HepG2 (cell line): ENCODE measurements at regions not wholly inside any gene's neighbourhood (a gene's known extent, or its start where the extent isn't known, plus 50 kb on each side); places are given as distances from the start of the nearest gene placed in this dataset.

Source experiments
- CTCF ChIP-seq: sonication (generic); formaldehyde crosslinking; IDR thresholded peaks from 2 replicates; pipeline ENCODE4 v1.5.0; 2020; ENCODE audit warnings: mild to moderate bottlenecking, missing genetic modification reagents, moderate library complexity
- EZH2 ChIP-seq: conservative IDR thresholded peaks from 2 replicates; pipeline ENCODE4 v1.6.1; 2012; ENCODE audit warnings: mild to moderate bottlenecking, low read depth, low read length, moderate library complexity
- FOSL2 ChIP-seq: sonication (generic); formaldehyde crosslinking; IDR thresholded peaks from 2 replicates; pipeline ENCODE4 v1.4.0; 2020; ENCODE audit warnings: missing genetic modification reagents
- GLMP ChIP-seq: sonication (generic); formaldehyde crosslinking; IDR thresholded peaks from 2 replicates; pipeline ENCODE4 v1.9.0; 2021; ENCODE audit warnings: missing genetic modification reagents, mild to moderate bottlenecking, borderline replicate concordance
- IRF2 ChIP-seq: IDR thresholded peaks from 2 replicates; pipeline ENCODE4 v1.6.1; 2018; ENCODE audit warnings: missing genetic modification reagents, missing compliant biosample characterization
- MTA3 ChIP-seq: sonication (generic); formaldehyde crosslinking; IDR thresholded peaks from 2 replicates; pipeline ENCODE4 v1.4.0; 2020; ENCODE audit warnings: missing genetic modification reagents
- NCOA2 ChIP-seq: sonication (generic); formaldehyde crosslinking; IDR thresholded peaks from 2 replicates; pipeline ENCODE4 v1.8.0; 2022; ENCODE audit warnings: inconsistent platforms
- POLR2A ChIP-seq, 2 experiments: IDR thresholded peaks; 2 replicates each; pipeline ENCODE4 v1.6.1; 2011; ENCODE audit warnings: low read depth in 2 of 2, low read length in 2 of 2, mild to moderate bottlenecking in 1 of 2, moderate library complexity in 1 of 2; ENCODE audit not compliant: insufficient read depth in 1 of 2
- REST ChIP-seq, 2 experiments: IDR thresholded peaks; 2 replicates each; pipeline ENCODE4 v1.6.1; 2011 to 2012; ENCODE audit warnings: low read length in 2 of 2, borderline replicate concordance in 1 of 2, low read depth in 1 of 2, mild to moderate bottlenecking in 1 of 2, moderate library complexity in 1 of 2
- RFX5 ChIP-seq: IDR thresholded peaks from 2 replicates; pipeline ENCODE4 v1.6.1; 2011; ENCODE audit warnings: low read depth, low read length, improper control_type of control experiment
- RXRB ChIP-seq: IDR thresholded peaks from 2 replicates; pipeline ENCODE4 v1.6.1; 2016; ENCODE audit warnings: borderline replicate concordance, missing genetic modification reagents, missing compliant biosample characterization
- ZBTB25 ChIP-seq: IDR thresholded peaks from 2 replicates; pipeline ENCODE4 v1.6.1; 2018; ENCODE audit warnings: missing genetic modification reagents
- TF ChIP-seq, protein P1 (sequence below): sonication (generic); formaldehyde crosslinking; IDR thresholded peaks from 2 replicates; pipeline ENCODE4 v1.8.0; 2023; ENCODE audit warnings: mild to moderate bottlenecking, missing genetic modification reagents
- TF ChIP-seq, protein P2 (sequence below), 2 experiments: fragments of 450-650 bp in 1 of 2; sonication (generic) in 1 of 2; formaldehyde crosslinking in 1 of 2; IDR thresholded peaks; 2 replicates each; pipeline versions ENCODE4 v1.6.1 to v1.8.0; 2016 to 2022; ENCODE audit warnings: antibody characterized with exemption in 1 of 2, mild to moderate bottlenecking in 1 of 2, missing genetic modification reagents in 1 of 2

GRCh38 chr2:188023035-188023434 is 268.6 kb upstream of the GULP1 start:
- TF ChIP-seq, protein P1, sequence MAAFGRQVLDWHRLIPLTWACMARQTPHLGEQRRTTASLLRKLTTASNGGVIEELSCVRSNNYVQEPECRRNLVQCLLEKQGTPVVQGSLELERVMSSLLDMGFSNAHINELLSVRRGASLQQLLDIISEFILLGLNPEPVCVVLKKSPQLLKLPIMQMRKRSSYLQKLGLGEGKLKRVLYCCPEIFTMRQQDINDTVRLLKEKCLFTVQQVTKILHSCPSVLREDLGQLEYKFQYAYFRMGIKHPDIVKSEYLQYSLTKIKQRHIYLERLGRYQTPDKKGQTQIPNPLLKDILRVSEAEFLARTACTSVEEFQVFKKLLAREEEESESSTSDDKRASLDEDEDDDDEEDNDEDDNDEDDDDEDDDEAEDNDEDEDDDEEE (CRISPR knock-in tag): no peak
- TF ChIP-seq, protein P2, sequence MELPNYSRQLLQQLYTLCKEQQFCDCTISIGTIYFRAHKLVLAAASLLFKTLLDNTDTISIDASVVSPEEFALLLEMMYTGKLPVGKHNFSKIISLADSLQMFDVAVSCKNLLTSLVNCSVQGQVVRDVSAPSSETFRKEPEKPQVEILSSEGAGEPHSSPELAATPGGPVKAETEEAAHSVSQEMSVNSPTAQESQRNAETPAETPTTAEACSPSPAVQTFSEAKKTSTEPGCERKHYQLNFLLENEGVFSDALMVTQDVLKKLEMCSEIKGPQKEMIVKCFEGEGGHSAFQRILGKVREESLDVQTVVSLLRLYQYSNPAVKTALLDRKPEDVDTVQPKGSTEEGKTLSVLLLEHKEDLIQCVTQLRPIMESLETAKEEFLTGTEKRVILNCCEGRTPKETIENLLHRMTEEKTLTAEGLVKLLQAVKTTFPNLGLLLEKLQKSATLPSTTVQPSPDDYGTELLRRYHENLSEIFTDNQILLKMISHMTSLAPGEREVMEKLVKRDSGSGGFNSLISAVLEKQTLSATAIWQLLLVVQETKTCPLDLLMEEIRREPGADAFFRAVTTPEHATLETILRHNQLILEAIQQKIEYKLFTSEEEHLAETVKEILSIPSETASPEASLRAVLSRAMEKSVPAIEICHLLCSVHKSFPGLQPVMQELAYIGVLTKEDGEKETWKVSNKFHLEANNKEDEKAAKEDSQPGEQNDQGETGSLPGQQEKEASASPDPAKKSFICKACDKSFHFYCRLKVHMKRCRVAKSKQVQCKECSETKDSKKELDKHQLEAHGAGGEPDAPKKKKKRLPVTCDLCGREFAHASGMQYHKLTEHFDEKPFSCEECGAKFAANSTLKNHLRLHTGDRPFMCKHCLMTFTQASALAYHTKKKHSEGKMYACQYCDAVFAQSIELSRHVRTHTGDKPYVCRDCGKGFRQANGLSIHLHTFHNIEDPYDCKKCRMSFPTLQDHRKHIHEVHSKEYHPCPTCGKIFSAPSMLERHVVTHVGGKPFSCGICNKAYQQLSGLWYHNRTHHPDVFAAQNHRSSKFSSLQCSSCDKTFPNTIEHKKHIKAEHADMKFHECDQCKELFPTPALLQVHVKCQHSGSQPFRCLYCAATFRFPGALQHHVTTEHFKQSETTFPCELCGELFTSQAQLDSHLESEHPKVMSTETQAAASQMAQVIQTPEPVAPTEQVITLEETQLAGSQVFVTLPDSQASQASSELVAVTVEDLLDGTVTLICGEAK (IDR thresholded peaks at IDR 0.05): no peak
- TF ChIP-seq, protein P2 (CRISPR knock-in tag; IDR thresholded peaks at IDR 0.05): no peak
- TF ChIP-seq CTCF (CRISPR knock-in tag): no peak
- TF ChIP-seq POLR2A (IDR thresholded peaks at IDR 0.05; ENCODE audit: insufficient read depth in 1 of 2, low read depth in 2 of 2, low read length in 2 of 2): no peak
- TF ChIP-seq IRF2 (CRISPR knock-in tag): no peak
- no peak for TF ChIP-seq GLMP (CRISPR knock-in tag)
- TF ChIP-seq NCOA2 (CRISPR knock-in tag): no peak
- no peak for TF ChIP-seq EZH2
- no peak for TF ChIP-seq REST (IDR thresholded peaks at IDR 0.05; ENCODE audit: borderline replicate concordance in 1 of 2, low read depth in 1 of 2, low read length in 2 of 2)
- TF ChIP-seq RXRB (CRISPR knock-in tag): no peak
- no peak for TF ChIP-seq ZBTB25 (CRISPR knock-in tag)
- no peak for TF ChIP-seq RFX5
- no peak for TF ChIP-seq FOSL2 (CRISPR knock-in tag)
- no peak for TF ChIP-seq MTA3 (CRISPR knock-in tag)
